Hematopoietic multipotent progenitor cell (in vitro differentiated cells): ENCODE measurements at regions not wholly inside any gene's neighbourhood (a gene's known extent, or its start where the extent isn't known, plus 50 kb on each side); places are given as distances from the start of the nearest gene placed in this dataset.
A peak's percentile ranks its signal among the peaks of the same experiment; 100 is the strongest.

Source experiments
- DNase-seq, 3 donors: peaks; one replicate each; pipeline ENCODE4 v3.0.0-alpha.2; 2011 to 2015; ENCODE audit warnings: low read depth in 2 of 3, low spot score in 2 of 3

GRCh38 chr3:24594161-24594560 lies 99.5 kb upstream of the THRB start:
- DNase-seq, result no peak

- DNase-seq, result no peak
These were observed 101.1 kb upstream of the THRB start for GRCh38 chr3:24595796-24596195.

- no peak for DNase-seq
These were observed 102.0 kb upstream of the THRB start for GRCh38 chr3:24596626-24597025.

GRCh38 chr3:24598695-24599470 lies 104.2 kb upstream of the THRB start:
- DNase-seq, result no peak

- DNase-seq, result no peak
These were observed 106.7 kb upstream of the THRB start for GRCh38 chr3:24601066-24601939.

- no peak for DNase-seq
These were observed 109.6 kb upstream of the THRB start for GRCh38 chr3:24604215-24604614.

GRCh38 chr3:24605511-24606028 lies 110.9 kb upstream of the THRB start:
- DNase-seq, result no peak

GRCh38 chr3:24607281-24607680 lies 112.6 kb upstream of the THRB start:
- DNase-seq, result no peak

GRCh38 chr3:24608701-24609390 lies 114.2 kb upstream of the THRB start:
- no peak for DNase-seq

- DNase-seq, result no peak
These were observed 119.7 kb upstream of the THRB start for GRCh38 chr3:24614359-24614758.

- no peak for DNase-seq
These were observed 120.5 kb upstream of the THRB start for GRCh38 chr3:24615177-24615576.

GRCh38 chr3:24616110-24616829 lies 121.6 kb upstream of the THRB start:
- DNase-seq, result no peak

- peak in 2 of 3 donors; percentile 14 to 16 for DNase-seq
These were observed 127.5 kb upstream of the THRB start for GRCh38 chr3:24622138-24622537.

GRCh38 chr3:24622696-24623225 lies 128.1 kb upstream of the THRB start:
- peak in 1 of 3 donors; percentile 26 for DNase-seq

- no peak for DNase-seq
These were observed 129.0 kb upstream of the THRB start for GRCh38 chr3:24623657-24624056.

- no peak for DNase-seq
These were observed 130.5 kb upstream of the THRB start for GRCh38 chr3:24624938-24625681.

GRCh38 chr3:24628523-24629258 lies 134.0 kb upstream of the THRB start:
- no peak for DNase-seq

- DNase-seq, result no peak
These were observed 136.8 kb upstream of the THRB start for GRCh38 chr3:24631481-24631880.

- DNase-seq, result no peak
These were observed 144.4 kb upstream of the THRB start for GRCh38 chr3:24639061-24639460.
